ENCODE measurements at regions not wholly inside any gene's neighbourhood (a gene's known extent, or its start where the extent isn't known, plus 50 kb on each side); places are given as distances from the start of the nearest gene placed in this dataset.

DNA sequence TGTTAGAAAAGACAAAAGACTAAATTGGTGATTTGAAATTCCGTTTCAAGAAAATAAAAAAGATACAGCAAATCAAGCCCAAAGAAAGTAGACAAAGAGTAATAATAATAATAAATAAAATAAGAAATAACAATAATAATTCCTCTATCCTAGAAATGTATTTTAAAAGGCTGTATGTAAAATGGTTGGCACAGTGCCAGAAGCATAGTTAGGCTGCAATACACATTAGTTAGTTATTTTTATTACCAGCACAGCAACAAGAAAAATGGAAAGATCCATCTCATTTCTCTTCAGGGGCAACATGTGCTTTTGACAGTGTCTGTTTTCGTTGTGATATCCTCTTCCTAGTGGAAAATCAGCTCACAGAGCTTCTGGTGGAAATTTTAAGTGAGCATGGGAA, 174.1 kb upstream of the TMTC1 start:
- TF ChIP-seq, protein P1, sequence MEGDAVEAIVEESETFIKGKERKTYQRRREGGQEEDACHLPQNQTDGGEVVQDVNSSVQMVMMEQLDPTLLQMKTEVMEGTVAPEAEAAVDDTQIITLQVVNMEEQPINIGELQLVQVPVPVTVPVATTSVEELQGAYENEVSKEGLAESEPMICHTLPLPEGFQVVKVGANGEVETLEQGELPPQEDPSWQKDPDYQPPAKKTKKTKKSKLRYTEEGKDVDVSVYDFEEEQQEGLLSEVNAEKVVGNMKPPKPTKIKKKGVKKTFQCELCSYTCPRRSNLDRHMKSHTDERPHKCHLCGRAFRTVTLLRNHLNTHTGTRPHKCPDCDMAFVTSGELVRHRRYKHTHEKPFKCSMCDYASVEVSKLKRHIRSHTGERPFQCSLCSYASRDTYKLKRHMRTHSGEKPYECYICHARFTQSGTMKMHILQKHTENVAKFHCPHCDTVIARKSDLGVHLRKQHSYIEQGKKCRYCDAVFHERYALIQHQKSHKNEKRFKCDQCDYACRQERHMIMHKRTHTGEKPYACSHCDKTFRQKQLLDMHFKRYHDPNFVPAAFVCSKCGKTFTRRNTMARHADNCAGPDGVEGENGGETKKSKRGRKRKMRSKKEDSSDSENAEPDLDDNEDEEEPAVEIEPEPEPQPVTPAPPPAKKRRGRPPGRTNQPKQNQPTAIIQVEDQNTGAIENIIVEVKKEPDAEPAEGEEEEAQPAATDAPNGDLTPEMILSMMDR (IDR thresholded peaks at IDR 0.05) = no peak
- no peak for TF ChIP-seq POLR2A (IDR thresholded peaks at IDR 0.05)
